CD4-positive, alpha-beta T cell (primary cell): ENCODE measurements at regions not wholly inside any gene's neighbourhood (a gene's known extent, or its start where the extent isn't known, plus 50 kb on each side); places are given as distances from the start of the nearest gene placed in this dataset.

ENCODE experiments used
- ATAC-seq: fragments of 200-7000 bp; cut with Tn5 transposase; one replicate; pipeline ENCODE4 v1.10.0; 2022; ENCODE audit warnings: mild to moderate bottlenecking; ENCODE audit not compliant: poor library complexity
- CTCF ChIA-PET: fragments of 350-600 bp; sonication (Branson Sonifier 250); formaldehyde crosslinking; loops from one replicate; lab custom pipeline; 2021; ENCODE audit warnings: antibody characterized with exemption, inconsistent platforms; lab: Charles Lee
- POLR2A ChIA-PET: fragments of 350-600 bp; sonication (Branson Sonifier 250); formaldehyde crosslinking; loops from one replicate; lab custom pipeline; 2021; ENCODE audit warnings: antibody characterized with exemption, inconsistent platforms; lab: Charles Lee
- DNase-seq, 14 experiments: peaks; one replicate each; pipeline ENCODE4 v3.0.0-alpha.2; 2013 to 2020; ENCODE audit warnings: mixed read lengths in 2 of 14
- H3K27ac ChIP-seq, 2 donors: one replicate each; pipeline versions ENCODE4 v1.5.1 to v1.7.0; 2013; ENCODE audit warnings: low read length in 2 of 2, low read depth in 1 of 2, mild to moderate bottlenecking in 1 of 2
- H3K27me3 ChIP-seq, 2 experiments: 1 replicate in 1 of 2; 2 replicates in 1 of 2; pipeline versions ENCODE4 v1.6.1 to v1.7.0; 2013; ENCODE audit warnings: low read length in 2 of 2, control low read depth in 1 of 2, mild to moderate bottlenecking in 1 of 2, moderate library complexity in 1 of 2; ENCODE audit not compliant: insufficient read depth in 2 of 2, control insufficient read depth in 1 of 2
- H3K36me3 ChIP-seq: one replicate; pipeline ENCODE4 v1.6.1; 2013; ENCODE audit warnings: low read length, control low read depth; ENCODE audit not compliant: insufficient read depth
- H3K4me1 ChIP-seq: one replicate; pipeline ENCODE4 v1.6.1; 2013; ENCODE audit warnings: low read length, control low read depth; ENCODE audit not compliant: insufficient read depth
- H3K4me3 ChIP-seq: one replicate; pipeline ENCODE4 v1.5.1; 2013; ENCODE audit warnings: mild to moderate bottlenecking, low read length, moderate library complexity
- H3K9me3 ChIP-seq, 2 experiments: 1 replicate in 1 of 2; 2 replicates in 1 of 2; pipeline versions ENCODE4 v1.6.1 to v1.7.0; 2013; ENCODE audit warnings: low read length in 2 of 2, mild to moderate bottlenecking in 2 of 2, control low read depth in 1 of 2, moderate library complexity in 1 of 2; ENCODE audit not compliant: control insufficient read depth in 1 of 2, insufficient read depth in 1 of 2
- H3K27ac Mint-ChIP-seq: one replicate; pipeline ENCODE4 v1.8.0; 2020; ENCODE audit warnings: mixed read lengths
- H3K27me3 Mint-ChIP-seq: one replicate; pipeline ENCODE4 v1.8.0; 2021; ENCODE audit warnings: mixed read lengths
- H3K36me3 Mint-ChIP-seq: one replicate; pipeline ENCODE4 v1.8.0; 2021; ENCODE audit warnings: low read depth, mixed read lengths
- H3K4me1 Mint-ChIP-seq: one replicate; pipeline ENCODE4 v1.8.0; 2021; ENCODE audit warnings: low read depth, mixed read lengths
- H3K4me3 Mint-ChIP-seq: one replicate; pipeline ENCODE4 v1.8.0; 2020; ENCODE audit warnings: mild to moderate bottlenecking, mixed read lengths
- H3K9me3 Mint-ChIP-seq: one replicate; pipeline ENCODE4 v1.8.0; 2020; ENCODE audit warnings: mixed read lengths
- CTCF ChIP-seq: fragments of 200-600 bp; IDR thresholded peaks from one replicate; pipeline ENCODE4 v1.8.0; 2022; ENCODE audit warnings: antibody characterized with exemption, mild to moderate bottlenecking
- intact Hi-C, 2 experiments: fragments of 100-400 bp; cut with DNase I in 1 of 2; cut with micrococcal nuclease in 1 of 2; formaldehyde crosslinking; loops; one replicate each; pipeline versions ENCODE4 v1.15.1 to v1.9.0; 2023 to 2025; cut with DNase I, micrococcal nuclease

GRCh38 chr21:35868869-35869223, 191.5 kb downstream of the SETD4 start:
- Histone ChIP-seq H3K9me3 (no peaks in the 10 kb centered on the region), H3K4me3 (no peak overlapping the region), H3K4me1 (no peaks in the 10 kb centered on the region), H3K27ac (no peak overlapping the region), H3K36me3 (no peaks in the 10 kb centered on the region), H3K27me3 (no peaks in the 10 kb centered on the region)
- intact Hi-C loops = no loop called here
- TF ChIP-seq CTCF = no peak
- no peaks in the 10 kb centered on the region for H3K4me1 Mint-ChIP-seq
- no peak overlapping the region for H3K4me3 Mint-ChIP-seq
- H3K36me3 Mint-ChIP-seq = no peaks in the 10 kb centered on the region
- CTCF ChIA-PET = no interaction called here
- H3K27me3 Mint-ChIP-seq = peaks cover 28% of the 10 kb centered on the region
- no peak overlapping the region for H3K27ac Mint-ChIP-seq
- H3K9me3 Mint-ChIP-seq = no peaks in the 10 kb centered on the region
- DNase-seq (no peak), ATAC-seq (no peak)
- POLR2A ChIA-PET = no interaction called here

- no peak for ATAC-seq
- Mint-ChIP-seq H3K36me3 (no peaks in the 10 kb centered on the region), H3K4me1 (no peaks in the 10 kb centered on the region), H3K9me3 (no peaks in the 10 kb centered on the region), H3K4me3 (no peak overlapping the region), H3K27me3 (peaks cover 27% of the 10 kb centered on the region), H3K27ac (no peak overlapping the region)
- Histone ChIP-seq H3K27me3 (no peaks in the 10 kb centered on the region), H3K9me3 (no peaks in the 10 kb centered on the region), H3K27ac (no peak overlapping the region), H3K4me1 (no peaks in the 10 kb centered on the region), H3K4me3 (no peak overlapping the region), H3K36me3 (no peaks in the 10 kb centered on the region)
- intact Hi-C loops = no loop called here
- no peak for TF ChIP-seq CTCF
- CTCF ChIA-PET = no interaction called here
- POLR2A ChIA-PET = no interaction called here
- DNase-seq = peak in 2 of 14 experiments; percentile 7 to 17
These were observed 192.1 kb downstream of the SETD4 start for GRCh38 chr21:35868005-35868868.

GRCh38 chr21:35864039-35864438, 196.3 kb downstream of the SETD4 start:
- no peaks in the 10 kb centered on the region for H3K9me3 Mint-ChIP-seq
- intact Hi-C loops = no loop called here
- no peak for ATAC-seq
- Histone ChIP-seq H3K27ac (no peak overlapping the region), H3K4me1 (no peaks in the 10 kb centered on the region), H3K9me3 (no peaks in the 10 kb centered on the region), H3K4me3 (no peak overlapping the region), H3K36me3 (no peaks in the 10 kb centered on the region), H3K27me3 (peaks cover 0 to 3% of the 10 kb centered on the region in 2 experiments)
- TF ChIP-seq CTCF = no peak
- no peak for DNase-seq
- CTCF ChIA-PET = no interaction called here
- no peaks in the 10 kb centered on the region for H3K36me3 Mint-ChIP-seq
- peaks cover 11% of the 10 kb centered on the region for H3K27me3 Mint-ChIP-seq
- no peak overlapping the region for H3K4me3 Mint-ChIP-seq
- H3K27ac Mint-ChIP-seq = no peak overlapping the region
- no peaks in the 10 kb centered on the region for H3K4me1 Mint-ChIP-seq
- POLR2A ChIA-PET = no interaction called here
